ENCODE measurements at regions not wholly inside any gene's neighbourhood (a gene's known extent, or its start where the extent isn't known, plus 50 kb on each side); places are given as distances from the start of the nearest gene placed in this dataset.
"Not testable (repeated sequence)": the region's sequence is repeated elsewhere in the genome, so short reads cannot be mapped to it uniquely, and the experiment has no call there.

GRCh38 chr2:59866436-59866835 is 687.0 kb downstream of the BCL11A start:
- DNase-seq: no peak

- DNase-seq: no peak
Observed at GRCh38 chr2:59858540-59858939, 694.9 kb downstream of the BCL11A start.

GRCh38 chr2:59857109-59857508 is 696.3 kb downstream of the BCL11A start:
- no peak for DNase-seq

- DNase-seq: no peak
Observed at GRCh38 chr2:59856391-59856790, 697.1 kb downstream of the BCL11A start.

- no peak for DNase-seq
Observed at GRCh38 chr2:59853032-59853431, 700.4 kb downstream of the BCL11A start.

- DNase-seq: no peak
Observed at GRCh38 chr2:59851836-59852475, 701.5 kb downstream of the BCL11A start.

GRCh38 chr2:59850554-59850953 is 702.9 kb downstream of the BCL11A start:
- DNase-seq: no peak

- no peak for DNase-seq
Observed at GRCh38 chr2:59833941-59834340, 719.5 kb downstream of the BCL11A start.

GRCh38 chr2:59830601-59831000 is 722.9 kb downstream of the BCL11A start:
- DNase-seq: no peak

GRCh38 chr2:59827677-59828076 is 725.8 kb downstream of the BCL11A start:
- DNase-seq: peak in 1 of 3 experiments; percentile 28

- no peak for DNase-seq
Observed at GRCh38 chr2:59826177-59826576, 727.3 kb downstream of the BCL11A start.

- peak in 1 of 3 experiments; percentile 14 for DNase-seq
Observed at GRCh38 chr2:59824314-59824713, 729.1 kb downstream of the BCL11A start.

- DNase-seq: no peak
Observed at GRCh38 chr2:59816075-59816474, 737.4 kb downstream of the BCL11A start.

GRCh38 chr2:59810283-59810682 is 743.2 kb downstream of the BCL11A start:
- DNase-seq: not testable (repeated sequence)

- DNase-seq: peak in 2 of 3 experiments; percentile 74 to 90
Observed at GRCh38 chr2:59806486-59806885, 747.0 kb downstream of the BCL11A start.

GRCh38 chr2:59804732-59805131 is 748.7 kb downstream of the BCL11A start:
- DNase-seq: peak in 2 of 3 experiments; percentile 16 to 78

GRCh38 chr2:59803586-59803985 is 749.9 kb downstream of the BCL11A start:
- DNase-seq: no peak

GRCh38 chr2:59798687-59799232 is 754.7 kb downstream of the BCL11A start:
- DNase-seq: no peak

- DNase-seq: peak in 2 of 3 experiments; percentile 72 to 94
Observed at GRCh38 chr2:59791004-59791618, 762.3 kb downstream of the BCL11A start.

- DNase-seq: peak in 1 of 3 experiments; percentile 72
Observed at GRCh38 chr2:59790186-59791003, 763.1 kb downstream of the BCL11A start.

GRCh38 chr2:59789523-59789922 is 763.9 kb downstream of the BCL11A start:
- no peak for DNase-seq

GRCh38 chr2:59787095-59787494 is 766.4 kb downstream of the BCL11A start:
- no peak for DNase-seq

GRCh38 chr2:59786684-59787083 is 766.8 kb downstream of the BCL11A start:
- DNase-seq: no peak

GRCh38 chr2:59779571-59779970 is 773.9 kb downstream of the BCL11A start:
- DNase-seq: no peak

All from NCI-H1417 (cell line).